Lung (tissue), 11 donors: ENCODE measurements at regions not wholly inside any gene's neighbourhood (a gene's known extent, or its start where the extent isn't known, plus 50 kb on each side); places are given as distances from the start of the nearest gene placed in this dataset.

Source experiments
- ATAC-seq: fragments of 200-7000 bp; cut with Tn5 transposase; one replicate; pipeline ENCODE4 v1.9.1; 2020; ENCODE audit warnings: moderate number of reproducible peaks; ENCODE audit not compliant: insufficient read depth, low FRiP score
- DNase-seq, 3 donors: peaks; one replicate each; pipeline ENCODE4 v3.0.0-alpha.2; 2013 to 2017
- H3K27ac ChIP-seq, 2 donors: one replicate each; pipeline ENCODE4 v1.5.1; 2013; ENCODE audit warnings: mild to moderate bottlenecking in 2 of 2, moderate library complexity in 2 of 2, control low read depth in 1 of 2, inconsistent platforms in 1 of 2, low read depth in 1 of 2, low read length in 1 of 2
- H3K27me3 ChIP-seq, 3 donors: one replicate each; pipeline ENCODE4 v1.5.1; 2013; ENCODE audit warnings: low read length in 2 of 3; ENCODE audit not compliant: control insufficient read depth in 3 of 3, insufficient read depth in 3 of 3
- H3K36me3 ChIP-seq, 4 donors: one replicate each; pipeline ENCODE4 v1.5.1; 2013; ENCODE audit warnings: low read length in 4 of 4, mild to moderate bottlenecking in 1 of 4, moderate library complexity in 1 of 4; ENCODE audit not compliant: control insufficient read depth in 4 of 4, insufficient read depth in 4 of 4
- H3K4me1 ChIP-seq, 5 donors: one replicate each; pipeline ENCODE4 v1.5.1; 2013; ENCODE audit warnings: low read length in 5 of 5, mild to moderate bottlenecking in 2 of 5, moderate library complexity in 1 of 5; ENCODE audit not compliant: control insufficient read depth in 5 of 5, insufficient read depth in 5 of 5
- H3K4me3 ChIP-seq: one replicate; pipeline ENCODE4 v1.5.1; 2013; ENCODE audit warnings: mild to moderate bottlenecking, control low read depth, moderate library complexity
- H3K9ac ChIP-seq, 2 donors: one replicate each; pipeline ENCODE4 v1.5.1; 2013; ENCODE audit warnings: low read length in 2 of 2, control low read depth in 1 of 2; ENCODE audit not compliant: insufficient read depth in 1 of 2
- H3K9me3 ChIP-seq, 4 donors: one replicate each; pipeline ENCODE4 v1.5.1; 2013; ENCODE audit warnings: low read length in 3 of 4, mild to moderate bottlenecking in 1 of 4, moderate library complexity in 1 of 4; ENCODE audit not compliant: control insufficient read depth in 4 of 4, insufficient read depth in 3 of 4
- CTCF ChIP-seq: IDR thresholded peaks from 2 replicates; pipeline ENCODE4 v1.5.1; 2012; ENCODE audit warnings: mild to moderate bottlenecking; ENCODE audit errors: control extremely low read depth, extremely low read depth
- WGBS, 2 donors: extraction: QIAGEN DNeasy Blood & Tissue Kit; methylation state at CpG; one replicate each; pipeline ENCODE4 v1.1.7; 2013; 5-methylcytosine and 5-hydroxymethylcytosine counted together
- donor health status: control.
- donor health status: control.
- donor health status: Bipolar disorder and iron deficiency.
- donor health status: healthy.
- donor health status: DM: yes; HTN: yes; CAD: no.

GRCh38 chr7:94054130-94054529 lies 50.0 kb upstream of the BET1 start:
- 68 to 70% methylated on average over 4 of the region's 4 CpGs for WGBS, 2 donors
- Histone ChIP-seq H3K4me1 (no peaks in the 10 kb centered on the region), H3K9ac (no peak overlapping the region), H3K27ac (no peak overlapping the region), H3K9me3 (no peaks in the 10 kb centered on the region), H3K4me3 (no peak overlapping the region), H3K27me3 (no peaks in the 10 kb centered on the region), H3K36me3 (no peaks in the 10 kb centered on the region)
- DNase-seq (no peak), ATAC-seq (no peak)
- no peak for TF ChIP-seq CTCF

DNA sequence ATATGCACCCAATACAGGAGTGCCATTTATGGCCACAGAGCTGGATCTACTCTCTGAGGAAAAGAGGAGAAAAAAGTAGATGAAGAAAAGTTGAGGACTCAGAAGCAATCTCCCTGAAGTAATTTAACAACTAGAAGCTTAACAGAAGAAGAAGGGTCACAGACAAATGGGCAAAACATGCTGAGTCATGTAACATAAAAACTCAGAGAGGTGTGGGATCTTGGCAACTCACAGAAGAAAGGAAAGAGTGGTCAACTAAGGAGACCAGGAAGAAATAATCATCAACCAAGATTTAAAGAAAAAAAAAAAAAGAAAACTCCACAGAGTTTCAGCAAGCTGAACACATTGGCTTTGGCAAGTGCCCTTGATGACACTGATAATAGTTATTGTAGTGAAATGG lies 51.8 kb upstream of the BET1 start:
- Histone ChIP-seq H3K9ac (no peak overlapping the region), H3K36me3 (no peaks in the 10 kb centered on the region), H3K4me3 (no peak overlapping the region), H3K27ac (no peak overlapping the region), H3K4me1 (no peaks in the 10 kb centered on the region), H3K27me3 (no peaks in the 10 kb centered on the region), H3K9me3 (no peaks in the 10 kb centered on the region)
- ATAC-seq (no peak), DNase-seq (no peak)
- TF ChIP-seq CTCF, result no peak

DNA sequence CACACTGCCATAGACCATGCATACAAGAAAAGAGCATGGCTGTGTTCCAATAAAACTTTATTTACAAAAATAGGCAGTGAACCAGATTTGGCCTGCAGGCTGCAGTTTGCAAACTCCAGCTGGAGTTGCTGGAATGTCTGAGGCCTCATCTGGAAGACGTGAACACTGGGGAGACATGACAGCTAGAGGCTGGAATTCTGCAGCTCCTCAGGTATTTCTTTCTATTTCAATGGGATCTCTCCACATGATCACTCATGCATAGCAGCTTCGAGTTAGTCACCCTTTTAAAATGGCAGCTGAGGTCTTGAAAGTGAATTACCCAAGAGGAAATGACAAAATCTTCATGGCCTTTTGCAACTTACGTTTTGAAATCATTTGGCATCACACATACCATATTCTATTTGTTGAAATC lies 52.6 kb upstream of the BET1 start:
- WGBS, 2 donors, result 41 to 55% methylated on average over 3 of the region's 3 CpGs
- Histone ChIP-seq H3K9ac (no peak overlapping the region), H3K4me1 (no peaks in the 10 kb centered on the region), H3K36me3 (no peaks in the 10 kb centered on the region), H3K27me3 (no peaks in the 10 kb centered on the region), H3K9me3 (no peaks in the 10 kb centered on the region), H3K27ac (no peak overlapping the region), H3K4me3 (no peak overlapping the region)
- DNase-seq (no peak), ATAC-seq (no peak)
- no peak for TF ChIP-seq CTCF

GRCh38 chr7:94057955-94058354 lies 53.8 kb upstream of the BET1 start:
- H3K9ac ChIP-seq, result no peak overlapping the region

More at GRCh38 chr7:94057955-94058354, 53.8 kb upstream of the BET1 start:
- H3K9me3 ChIP-seq, result no peaks in the 10 kb centered on the region
- WGBS, 2 donors, result 96% methylated on average over 4 of the region's 4 CpGs
- ATAC-seq (no peak), DNase-seq (no peak)
- no peaks in the 10 kb centered on the region for H3K27me3 ChIP-seq
- no peaks in the 10 kb centered on the region for H3K4me1 ChIP-seq
- H3K4me3 ChIP-seq, result no peak overlapping the region
- no peaks in the 10 kb centered on the region for H3K36me3 ChIP-seq
- no peak overlapping the region for H3K27ac ChIP-seq
- no peak for TF ChIP-seq CTCF
